ENCODE measurements at regions not wholly inside any gene's neighbourhood (a gene's known extent, or its start where the extent isn't known, plus 50 kb on each side); places are given as distances from the start of the nearest gene placed in this dataset.

DNA sequence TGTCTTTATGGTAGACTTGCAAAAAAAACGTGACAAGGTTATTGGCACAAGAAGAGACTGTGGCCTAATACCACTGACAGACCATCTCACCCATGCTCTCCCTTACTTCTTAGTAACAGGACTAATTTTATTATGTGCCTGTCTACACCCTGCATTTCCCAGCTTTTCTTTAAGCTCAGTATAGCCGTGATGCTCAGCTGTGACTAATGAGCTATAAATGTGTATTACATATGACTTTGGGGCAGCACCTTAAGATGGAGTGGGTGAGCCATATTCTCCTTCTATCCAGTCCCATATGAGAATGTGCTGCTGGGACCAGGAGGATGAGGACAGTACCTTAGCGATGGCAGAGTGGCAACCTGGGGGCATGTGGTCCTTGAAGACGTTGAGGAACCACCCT, 293.5 kb downstream of the RNF144A start:
- H3K27ac ChIP-seq, result 0 out of 2 replicates have a peak overlapping the region, but pooled peaks have one; percentile 3
- TF ChIP-seq EZH2 (IDR thresholded peaks at IDR 0.05; ENCODE audit: insufficient read depth, poor library complexity, severe bottlenecking), result no peak
- no peak for TF ChIP-seq EZH2phosphoT487 (IDR thresholded peaks at IDR 0.05; ENCODE audit: insufficient read depth, low read depth)
- H3K36me3 ChIP-seq (ENCODE audit: low read depth), result no peaks in the 10 kb centered on the region
- no peaks in the 10 kb centered on the region for H3K9me3 ChIP-seq (ENCODE audit: low read depth)
- no peaks in the 10 kb centered on the region for H3K79me2 ChIP-seq (ENCODE audit: insufficient read depth)
- H3K9ac ChIP-seq, result no peak overlapping the region
- in situ Hi-C loops (cut with MboI), result loop anchor here (25.0 kb wide), 1 partner anchor 1477 kb away; the partner anchor contains the start of gene ID2
- no peak overlapping the region for H3K4me3 ChIP-seq
- H3F3A ChIP-seq (ENCODE audit: insufficient read depth), result no peaks in the 10 kb centered on the region
- DNase-seq, result peak; percentile 56
- WGBS, 2 experiments (ENCODE audit: low coverage in 1 of 2, low lambda C conversion rate in 2 of 2, missing lambda C conversion rate in 2 of 2), result 56 to 59% methylated on average over 4 of the region's 4 CpGs
- H4K20me1 ChIP-seq (ENCODE audit: insufficient read depth), result no peaks in the 10 kb centered on the region
- H3K27me3 ChIP-seq (replicated peaks; ENCODE audit: insufficient read depth), result no peaks in the 10 kb centered on the region; the same call in 1 of the 2 replicates
- peaks cover 20% of the 10 kb centered on the region for H3K4me1 ChIP-seq (ENCODE audit: insufficient read depth)
- no peak overlapping the region for H2AFZ ChIP-seq
- peak overlapping the region; percentile 32 for H3K4me2 ChIP-seq (ENCODE audit: unreplicated experiment)
- H3K9me2 ChIP-seq (ENCODE audit: insufficient read depth), result no peaks in the 10 kb centered on the region

DNA sequence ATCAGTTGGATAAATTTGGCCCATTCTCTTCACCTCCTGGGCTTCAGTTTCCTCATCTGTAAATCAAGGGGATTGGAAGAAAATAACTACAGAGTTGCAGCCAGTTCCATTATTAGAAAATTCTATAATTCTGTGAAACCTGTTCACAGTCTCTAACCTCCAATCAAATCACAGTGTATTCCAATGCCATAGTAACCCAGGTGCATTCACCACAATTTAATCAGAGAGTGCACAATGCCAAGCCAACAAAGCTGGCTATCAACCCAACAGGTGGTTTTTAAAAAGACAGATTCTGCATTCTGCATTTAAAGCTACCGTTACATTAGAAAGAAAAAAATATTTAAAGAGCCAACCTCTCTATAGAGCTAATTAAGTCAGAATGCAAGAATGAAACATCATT, 308.6 kb downstream of the RNF144A start:
- Histone ChIP-seq H3K9ac (no peak overlapping the region), H3K36me3 (ENCODE audit: low read depth) (no peaks in the 10 kb centered on the region), H3K4me1 (ENCODE audit: insufficient read depth) (no peaks in the 10 kb centered on the region), H3K27ac (no peak overlapping the region), H4K20me1 (ENCODE audit: insufficient read depth) (no peaks in the 10 kb centered on the region), H3K9me2 (ENCODE audit: insufficient read depth) (no peaks in the 10 kb centered on the region), H3K4me2 (ENCODE audit: unreplicated experiment) (no peak overlapping the region), H3K4me3 (no peak overlapping the region), H3F3A (ENCODE audit: insufficient read depth) (no peaks in the 10 kb centered on the region), H3K79me2 (ENCODE audit: insufficient read depth) (no peaks in the 10 kb centered on the region), H2AFZ (no peak overlapping the region), H3K27me3 (replicated peaks; ENCODE audit: insufficient read depth) (peaks cover 3% of the 10 kb centered on the region; the same call in 1 of the 2 replicates), H3K9me3 (ENCODE audit: low read depth) (no peaks in the 10 kb centered on the region)
- 67 to 69% methylated on average over 1 of the region's 1 CpG for WGBS, 2 experiments (ENCODE audit: low coverage in 1 of 2, low lambda C conversion rate in 2 of 2, missing lambda C conversion rate in 2 of 2)
- DNase-seq, result no peak
- in situ Hi-C loops (cut with MboI), result no loop called here
- no peak for TF ChIP-seq EZH2phosphoT487 (IDR thresholded peaks at IDR 0.05; ENCODE audit: insufficient read depth, low read depth)
- TF ChIP-seq EZH2 (IDR thresholded peaks at IDR 0.05; ENCODE audit: insufficient read depth, poor library complexity, severe bottlenecking), result no peak

DNA sequence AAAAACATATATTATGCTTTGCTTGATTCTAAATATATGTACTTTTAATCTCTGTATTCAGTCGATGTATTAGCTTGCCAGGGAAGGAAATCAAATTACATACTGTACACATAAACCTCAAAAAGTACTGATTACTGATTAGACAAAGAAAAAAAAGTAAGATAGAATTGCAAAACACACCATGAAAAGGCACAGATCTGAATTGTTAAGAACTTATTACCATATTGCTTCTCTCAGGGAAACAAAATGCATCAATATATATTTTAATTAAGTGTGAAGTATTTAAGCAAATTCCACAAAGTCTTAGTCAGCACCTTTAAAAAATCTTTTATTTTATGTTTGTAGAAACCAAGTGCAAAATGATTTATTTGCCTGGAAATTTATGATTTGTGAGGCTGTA, 309.3 kb downstream of the RNF144A start:
- Histone ChIP-seq H3K27ac (no peak overlapping the region), H3K9me3 (ENCODE audit: low read depth) (no peaks in the 10 kb centered on the region)
- in situ Hi-C loops (cut with MboI), result no loop called here

DNA sequence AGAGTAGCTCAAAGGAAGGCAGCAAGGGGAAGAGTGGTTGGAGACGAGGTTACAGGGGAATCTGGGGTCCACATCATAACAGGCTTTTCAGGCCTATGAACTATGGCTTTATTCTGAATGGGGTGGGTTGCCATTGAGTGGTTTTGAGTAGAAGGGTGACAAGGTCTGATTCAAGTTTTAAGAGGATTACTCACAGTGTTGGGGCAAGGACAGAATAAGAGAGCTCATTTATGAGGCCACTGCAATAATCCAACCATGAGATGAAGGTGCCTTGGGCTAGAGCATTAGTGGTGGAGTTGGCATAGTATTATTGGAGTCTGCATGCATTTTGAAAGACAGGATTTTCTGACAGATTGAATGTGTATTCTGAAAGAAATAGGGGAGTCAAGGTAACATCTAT, 315.9 kb downstream of the RNF144A start:
- Histone ChIP-seq H3K4me2 (ENCODE audit: unreplicated experiment) (no peak overlapping the region), H3K27ac (no peak overlapping the region), H3K9ac (no peak overlapping the region), H3K9me3 (ENCODE audit: low read depth) (no peaks in the 10 kb centered on the region), H3K79me2 (ENCODE audit: insufficient read depth) (no peaks in the 10 kb centered on the region), H3K36me3 (ENCODE audit: low read depth) (no peaks in the 10 kb centered on the region), H3K27me3 (replicated peaks; ENCODE audit: insufficient read depth) (no peaks in the 10 kb centered on the region), H3K9me2 (ENCODE audit: insufficient read depth) (no peaks in the 10 kb centered on the region), H4K20me1 (ENCODE audit: insufficient read depth) (no peaks in the 10 kb centered on the region), H2AFZ (no peak overlapping the region), H3F3A (ENCODE audit: insufficient read depth) (no peaks in the 10 kb centered on the region), H3K4me1 (ENCODE audit: insufficient read depth) (no peaks in the 10 kb centered on the region), H3K4me3 (no peak overlapping the region)
- 0 to 3% methylated on average over 1 of the region's 1 CpG for WGBS, 2 experiments (ENCODE audit: low coverage in 1 of 2, low lambda C conversion rate in 2 of 2, missing lambda C conversion rate in 2 of 2)
- no peak for TF ChIP-seq EZH2phosphoT487 (IDR thresholded peaks at IDR 0.05; ENCODE audit: insufficient read depth, low read depth)
- no peak for TF ChIP-seq EZH2 (IDR thresholded peaks at IDR 0.05; ENCODE audit: insufficient read depth, poor library complexity, severe bottlenecking)
- no peak for DNase-seq
- in situ Hi-C loops (cut with MboI), result no loop called here

More for the DNA sequence above, 309.3 kb downstream of the RNF144A start:
- Histone ChIP-seq H3K4me2 (ENCODE audit: unreplicated experiment) (no peak overlapping the region), H3K27me3 (replicated peaks; ENCODE audit: insufficient read depth) (peaks cover 3% of the 10 kb centered on the region; the same call in 1 of the 2 replicates), H3K4me1 (ENCODE audit: insufficient read depth) (no peaks in the 10 kb centered on the region), H3K79me2 (ENCODE audit: insufficient read depth) (no peaks in the 10 kb centered on the region), H3K36me3 (ENCODE audit: low read depth) (no peaks in the 10 kb centered on the region), H3K9me2 (ENCODE audit: insufficient read depth) (no peaks in the 10 kb centered on the region), H3K4me3 (no peak overlapping the region), H3F3A (ENCODE audit: insufficient read depth) (no peaks in the 10 kb centered on the region), H2AFZ (no peak overlapping the region), H3K9ac (no peak overlapping the region), H4K20me1 (ENCODE audit: insufficient read depth) (no peaks in the 10 kb centered on the region)
- WGBS, 2 experiments (ENCODE audit: low coverage in 1 of 2, low lambda C conversion rate in 2 of 2, missing lambda C conversion rate in 2 of 2), result 0 to 4% methylated on average over 1 of the region's 1 CpG
- no peak for TF ChIP-seq EZH2phosphoT487 (IDR thresholded peaks at IDR 0.05; ENCODE audit: insufficient read depth, low read depth)
- no peak for TF ChIP-seq EZH2 (IDR thresholded peaks at IDR 0.05; ENCODE audit: insufficient read depth, poor library complexity, severe bottlenecking)
- no peak for DNase-seq

DNA sequence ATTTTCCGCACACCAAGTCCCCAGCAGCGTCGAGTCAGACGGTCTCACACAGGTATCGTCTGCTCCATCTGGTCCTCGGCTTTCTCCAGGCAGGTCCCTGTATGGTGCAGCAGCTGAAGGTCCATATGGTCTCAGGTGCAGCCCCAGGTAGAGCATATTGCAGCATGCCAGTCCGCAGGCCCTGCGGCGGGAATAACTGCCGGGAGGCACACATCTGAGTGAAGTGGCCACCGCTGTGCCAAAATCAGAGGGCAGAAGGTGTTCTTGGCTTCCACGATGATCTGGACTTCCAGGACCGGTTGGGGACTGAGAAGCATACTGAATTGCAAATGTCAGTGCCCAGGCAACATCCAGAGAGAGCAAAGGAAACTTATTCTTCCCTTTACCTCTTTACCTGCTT, 320.3 kb downstream of the RNF144A start:
- Histone ChIP-seq H3K4me2 (ENCODE audit: unreplicated experiment) (no peak overlapping the region), H3K27me3 (replicated peaks; ENCODE audit: insufficient read depth) (no peaks in the 10 kb centered on the region), H3K27ac (no peak overlapping the region), H3K4me3 (no peak overlapping the region), H3F3A (ENCODE audit: insufficient read depth) (no peaks in the 10 kb centered on the region), H3K79me2 (ENCODE audit: insufficient read depth) (no peaks in the 10 kb centered on the region), H3K4me1 (ENCODE audit: insufficient read depth) (no peaks in the 10 kb centered on the region), H3K36me3 (ENCODE audit: low read depth) (no peaks in the 10 kb centered on the region), H3K9me2 (ENCODE audit: insufficient read depth) (no peaks in the 10 kb centered on the region), H3K9ac (no peak overlapping the region), H4K20me1 (ENCODE audit: insufficient read depth) (no peaks in the 10 kb centered on the region), H2AFZ (no peak overlapping the region), H3K9me3 (ENCODE audit: low read depth) (no peaks in the 10 kb centered on the region)
- no peak for DNase-seq
- TF ChIP-seq EZH2phosphoT487 (IDR thresholded peaks at IDR 0.05; ENCODE audit: insufficient read depth, low read depth) (no peak), EZH2 (IDR thresholded peaks at IDR 0.05; ENCODE audit: insufficient read depth, poor library complexity, severe bottlenecking) (no peak)
- in situ Hi-C loops (cut with MboI), result no loop called here
- WGBS, 2 experiments (ENCODE audit: low coverage in 1 of 2, low lambda C conversion rate in 2 of 2, missing lambda C conversion rate in 2 of 2), result 82% methylated on average over 13 of the region's 13 CpGs

Data from GM23248 (cell line).